GM12873 (cell line): ENCODE measurements at regions not wholly inside any gene's neighbourhood (a gene's known extent, or its start where the extent isn't known, plus 50 kb on each side); places are given as distances from the start of the nearest gene placed in this dataset.

Experiments used
- CTCF ChIP-seq: IDR thresholded peaks from 2 replicates; pipeline ENCODE4 v1.5.1; 2012; ENCODE audit warnings: low read depth, mild to moderate bottlenecking, moderate library complexity, low read length, control low read depth; ENCODE audit not compliant: insufficient read depth; ENCODE audit errors: missing control alignments

GRCh38 chr1:79422726-79423125 is 416.2 kb upstream of the ADGRL4 start:
- TF ChIP-seq CTCF, result no peak

GRCh38 chr1:79398501-79398900 is 392.0 kb upstream of the ADGRL4 start:
- TF ChIP-seq CTCF, result no peak

GRCh38 chr1:79396901-79397300 is 390.4 kb upstream of the ADGRL4 start:
- no peak for TF ChIP-seq CTCF

GRCh38 chr1:79388694-79389361 is 382.3 kb upstream of the ADGRL4 start:
- TF ChIP-seq CTCF, result no peak

- no peak for TF ChIP-seq CTCF
Observed at GRCh38 chr1:79386730-79387129, 380.2 kb upstream of the ADGRL4 start.

GRCh38 chr1:79380078-79380477 is 373.5 kb upstream of the ADGRL4 start:
- TF ChIP-seq CTCF, result no peak

GRCh38 chr1:79376106-79376505 is 369.6 kb upstream of the ADGRL4 start:
- no peak for TF ChIP-seq CTCF
